ENCODE measurements at regions not wholly inside any gene's neighbourhood (a gene's known extent, or its start where the extent isn't known, plus 50 kb on each side); places are given as distances from the start of the nearest gene placed in this dataset.
"Not testable (repeated sequence)": the region's sequence is repeated elsewhere in the genome, so short reads cannot be mapped to it uniquely, and the experiment has no call there.

DNA sequence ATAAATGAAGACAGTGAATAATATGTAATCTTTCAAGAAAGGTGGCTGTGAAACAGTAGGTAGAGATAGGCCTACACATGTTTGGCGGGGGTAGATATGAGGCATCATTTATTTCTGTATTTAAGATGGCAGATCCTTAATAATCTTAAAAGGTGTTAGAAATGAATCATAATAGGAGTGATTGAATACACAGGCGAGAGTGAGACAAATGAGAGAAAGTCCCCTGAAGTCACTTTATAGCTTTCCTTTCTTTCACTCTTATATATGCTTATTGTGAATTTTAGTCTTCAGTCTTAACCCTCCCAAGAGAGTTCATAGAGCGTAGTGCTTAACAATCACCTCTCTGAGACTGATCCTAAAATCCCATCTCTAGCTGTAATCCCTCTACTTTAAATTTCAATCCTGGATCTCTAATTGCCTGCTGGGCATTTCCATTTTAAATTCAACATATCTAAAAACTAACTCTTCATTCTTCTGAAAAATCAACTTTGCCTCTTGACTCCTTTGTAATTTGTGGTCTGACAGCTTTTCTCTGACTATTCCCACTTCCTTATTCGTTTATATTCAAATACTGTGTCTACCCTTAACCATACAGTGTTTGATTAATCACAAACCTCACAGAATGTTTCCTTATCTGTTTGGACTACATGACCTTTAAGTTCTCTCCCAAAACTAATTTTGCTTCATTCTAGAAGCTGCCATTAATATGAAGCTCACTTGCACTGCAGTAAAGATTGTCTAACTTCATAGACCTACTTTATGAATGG lies 463.7 kb upstream of the FSIP2 start:
- no peak for DNase-seq

DNA sequence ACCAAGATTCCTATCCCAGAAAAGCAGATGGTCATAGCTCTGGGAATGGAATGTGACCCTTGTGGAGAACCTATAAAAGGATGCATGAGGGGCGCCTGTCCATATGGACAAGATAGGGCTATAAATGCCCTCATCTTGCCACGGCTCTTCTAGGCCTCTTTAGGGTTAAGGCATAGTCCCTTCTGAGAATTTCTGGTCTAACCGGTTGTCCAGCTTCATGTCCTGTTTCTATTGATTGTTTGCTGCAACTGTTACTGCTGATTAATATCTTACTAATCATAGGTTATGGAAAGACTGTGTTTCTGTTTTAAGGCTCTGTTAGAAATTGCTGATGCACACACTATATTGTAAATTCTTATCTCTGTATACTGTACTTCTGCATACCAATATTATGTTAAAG lies 462.6 kb upstream of the FSIP2 start:
- not testable (repeated sequence) for DNase-seq

DNA sequence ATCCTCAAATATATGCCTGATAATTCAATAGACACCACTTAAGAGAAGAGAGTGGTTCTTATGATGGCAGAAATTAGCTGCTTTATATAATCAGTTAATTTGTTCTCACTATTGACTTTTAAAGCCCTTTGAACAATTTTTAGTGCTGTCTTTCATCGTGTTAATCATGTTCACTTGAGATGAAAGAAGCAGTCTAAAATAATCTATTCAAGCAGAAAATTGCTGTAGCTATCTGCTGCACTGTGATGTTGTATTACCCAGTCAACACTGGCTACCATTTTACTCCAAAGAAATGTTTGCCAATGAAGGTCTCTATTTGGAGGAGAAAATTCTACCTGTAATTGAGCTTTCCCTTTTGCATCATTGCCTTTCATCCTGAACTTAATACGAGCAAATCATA lies 459.8 kb upstream of the FSIP2 start:
- DNase-seq, result no peak

DNA sequence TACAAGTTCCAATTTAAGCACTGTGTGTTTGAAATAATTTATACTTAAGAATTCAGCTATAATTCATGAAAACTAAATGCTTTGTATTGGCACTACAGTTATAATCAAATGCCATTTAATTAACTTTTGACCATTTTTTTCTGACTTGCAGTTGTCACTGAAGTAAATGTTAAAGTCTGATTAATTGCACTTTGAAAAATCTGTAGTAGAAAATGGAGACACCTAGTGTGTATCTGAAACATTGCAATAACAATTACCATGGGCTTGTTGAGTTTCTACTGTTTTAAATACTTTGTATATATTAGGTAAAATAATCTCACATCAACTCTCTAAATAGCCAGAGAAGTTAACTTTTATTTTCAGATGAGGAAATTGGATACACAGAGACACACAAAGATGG lies 458.6 kb upstream of the FSIP2 start:
- no peak for DNase-seq

DNA sequence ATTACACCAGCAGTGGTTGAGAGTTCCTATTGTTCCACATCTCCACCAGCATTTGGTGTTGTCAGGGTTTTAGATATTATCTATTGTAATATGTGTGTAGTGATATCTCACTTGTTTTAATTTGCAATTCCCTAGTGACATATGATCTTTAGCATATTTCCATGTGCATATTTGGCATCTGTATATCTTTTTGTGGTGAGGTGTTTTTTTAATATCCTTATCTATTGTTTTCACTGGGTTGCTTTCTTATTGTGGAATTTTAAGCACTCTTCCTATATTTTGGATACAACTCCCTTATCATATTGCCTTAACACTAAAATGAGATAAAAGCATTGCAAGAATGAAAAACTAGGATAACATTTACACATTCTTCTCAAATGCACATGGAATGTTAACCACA lies 453.9 kb upstream of the FSIP2 start:
- DNase-seq, result no peak

DNA sequence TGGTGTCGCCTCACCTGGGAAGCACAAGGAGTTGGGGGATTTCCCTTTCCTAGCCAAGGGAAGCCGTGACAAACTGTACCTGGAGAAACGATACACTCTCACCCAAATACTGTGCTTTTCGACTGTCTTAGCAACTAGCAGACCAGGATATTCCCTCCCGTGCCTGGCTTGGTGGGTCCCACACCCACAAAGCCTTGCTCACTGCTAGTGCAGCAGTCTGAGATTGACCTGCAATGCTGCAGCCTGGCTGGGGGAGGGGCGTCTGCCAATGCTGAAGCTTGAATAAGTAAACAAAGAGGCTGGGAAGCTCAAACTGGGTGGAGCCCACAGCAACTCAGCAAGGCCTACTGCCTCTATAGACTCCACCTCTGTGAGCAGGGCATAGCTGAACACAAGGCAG lies 448.6 kb upstream of the FSIP2 start:
- not testable (repeated sequence) for DNase-seq

DNA sequence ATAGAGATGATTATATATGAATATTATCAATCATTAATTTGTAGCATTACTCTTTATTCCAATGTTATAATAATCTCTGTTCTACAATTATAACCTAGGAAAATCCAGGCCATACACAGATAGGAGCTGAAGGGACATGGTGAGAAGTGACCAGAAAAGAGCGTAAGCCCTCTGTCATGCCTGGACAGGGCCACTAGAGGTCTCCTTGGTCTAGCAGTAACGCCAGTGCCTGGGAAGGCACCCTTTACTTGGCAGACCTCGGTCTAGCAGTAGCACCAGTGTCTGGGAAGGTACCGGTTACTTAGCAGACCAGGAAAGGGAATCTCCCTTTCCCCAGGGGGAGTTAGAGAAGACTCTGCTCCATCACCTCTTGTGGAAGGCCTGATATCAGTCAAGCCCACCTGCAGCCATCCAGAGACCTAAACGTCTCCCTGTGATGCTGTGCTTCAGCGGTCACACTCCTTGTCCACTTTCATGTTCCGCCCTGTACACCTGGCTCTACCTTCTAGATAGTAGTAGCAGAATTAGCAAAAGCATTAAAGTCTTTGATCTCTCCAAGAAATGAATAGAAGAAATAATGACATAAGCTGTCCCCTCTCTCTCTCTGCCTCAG lies 447.5 kb upstream of the FSIP2 start:
- peak; percentile 22 for DNase-seq

DNA sequence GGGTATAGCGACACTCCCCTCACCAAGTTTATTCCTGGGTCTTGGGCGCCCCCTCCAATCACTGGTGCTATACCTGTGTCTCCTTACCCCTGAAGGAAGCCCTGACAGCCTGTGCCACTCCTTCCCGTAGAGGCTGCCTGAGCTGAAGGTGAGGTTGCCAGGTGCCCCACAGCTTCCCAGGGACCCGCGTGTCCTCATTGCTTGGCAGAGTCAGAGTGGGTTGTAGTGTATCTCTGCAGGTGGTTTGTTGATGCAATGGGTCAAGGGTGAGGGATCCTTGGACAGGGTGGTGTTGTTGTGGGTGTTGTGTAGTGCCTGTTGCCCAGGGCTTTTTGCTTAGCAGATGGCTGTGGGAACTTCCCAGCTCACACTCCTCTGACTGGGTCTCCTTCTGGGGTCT lies 438.7 kb upstream of the FSIP2 start:
- DNase-seq, result no peak

DNA sequence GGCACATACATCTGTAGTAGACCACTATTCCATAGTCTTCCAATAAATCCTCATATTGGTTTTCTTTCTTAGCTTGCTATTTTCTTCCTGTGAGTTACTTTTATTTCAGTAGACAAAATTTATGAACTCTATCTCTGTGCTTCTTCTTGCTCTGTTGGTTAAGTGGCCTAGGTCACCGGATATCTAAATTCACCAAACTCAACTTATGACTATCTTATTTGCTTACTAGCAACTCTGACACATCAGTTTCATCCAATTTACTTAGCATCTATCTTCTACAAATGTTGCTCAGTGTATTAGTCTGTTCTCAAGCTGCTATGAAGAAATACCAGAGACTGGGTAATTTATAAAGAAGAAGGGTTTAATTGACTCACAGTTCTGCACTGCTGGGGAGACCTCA lies 432.5 kb upstream of the FSIP2 start:
- DNase-seq, result no peak

DNA sequence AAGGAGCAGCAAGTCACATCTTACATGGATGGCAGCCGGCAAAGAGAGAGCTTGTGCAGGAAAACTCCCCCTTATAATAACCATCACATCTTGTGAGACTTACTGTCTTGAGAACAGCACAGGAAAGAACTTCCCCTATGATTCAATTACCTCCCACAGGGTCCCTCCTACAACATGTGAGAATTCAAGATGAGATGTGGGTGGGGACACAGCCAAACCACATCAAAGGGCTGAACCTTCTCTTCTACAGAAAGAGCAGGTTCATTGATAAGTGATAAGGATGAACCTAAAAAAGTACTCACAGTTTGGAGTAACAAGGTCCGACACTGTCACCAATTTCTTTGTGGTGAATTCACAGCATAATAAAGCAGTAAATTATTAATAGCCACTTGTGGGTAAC lies 422.2 kb upstream of the FSIP2 start:
- DNase-seq, result no peak

DNA sequence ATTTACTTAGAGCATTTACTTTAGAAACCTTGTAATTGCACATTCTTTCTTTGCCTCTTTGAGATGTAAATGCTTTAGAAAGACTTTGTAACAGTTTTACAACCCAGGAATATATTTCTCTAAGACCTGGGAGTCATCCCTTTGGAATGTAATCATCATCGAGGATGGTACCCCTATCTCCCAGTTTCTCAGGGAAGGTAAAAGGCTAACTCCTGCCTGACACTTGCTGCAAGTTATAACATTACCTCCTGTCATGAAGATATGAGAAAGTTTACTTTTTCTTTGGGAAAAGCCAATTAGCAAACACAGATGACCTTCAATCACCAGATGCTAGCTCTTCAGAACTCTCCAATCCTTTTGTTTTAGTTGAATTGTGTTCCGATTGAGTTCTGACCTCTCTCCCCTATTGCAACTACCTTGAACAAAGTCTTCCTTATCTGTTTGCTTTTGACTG lies 420.3 kb upstream of the FSIP2 start:
- DNase-seq, result no peak

DNA sequence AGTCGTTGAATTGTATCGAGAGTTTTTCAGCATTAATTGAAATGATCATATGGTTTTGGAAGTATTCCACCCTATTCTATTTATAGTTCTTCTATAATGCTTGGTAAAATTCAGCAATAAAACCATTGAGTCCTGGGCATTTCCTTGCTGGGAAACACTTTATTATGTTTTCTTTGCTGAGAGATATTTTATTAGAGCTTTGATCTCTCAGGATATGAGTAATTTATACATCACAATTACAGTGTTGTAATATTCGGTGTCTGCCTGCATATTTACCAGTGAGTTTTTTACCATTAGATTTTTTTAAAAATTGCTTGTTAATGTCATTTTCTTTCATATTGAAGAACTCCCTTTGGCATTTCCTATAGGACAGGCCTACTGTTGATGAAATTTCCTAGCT lies 402.7 kb upstream of the FSIP2 start:
- DNase-seq, result no peak

DNA sequence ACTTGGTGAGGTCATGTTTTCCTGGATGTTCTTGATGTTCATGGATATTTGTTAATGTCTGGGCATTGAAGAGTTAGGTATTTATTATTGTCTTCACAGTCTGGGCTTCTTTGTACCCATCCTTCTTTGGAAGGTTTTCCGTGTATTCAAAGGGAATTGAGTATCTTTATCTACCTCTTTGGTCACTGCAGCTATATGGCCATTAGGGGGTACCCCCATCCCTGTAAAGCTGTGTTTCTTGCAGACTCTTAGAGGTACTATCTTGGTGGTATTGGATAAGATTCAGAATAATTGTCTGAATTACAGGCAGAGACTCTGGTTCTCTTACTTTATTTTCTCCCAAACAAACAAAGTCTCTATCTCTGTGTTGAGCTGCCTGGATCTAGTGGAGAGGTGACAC lies 401.6 kb upstream of the FSIP2 start:
- DNase-seq, result no peak

DNA sequence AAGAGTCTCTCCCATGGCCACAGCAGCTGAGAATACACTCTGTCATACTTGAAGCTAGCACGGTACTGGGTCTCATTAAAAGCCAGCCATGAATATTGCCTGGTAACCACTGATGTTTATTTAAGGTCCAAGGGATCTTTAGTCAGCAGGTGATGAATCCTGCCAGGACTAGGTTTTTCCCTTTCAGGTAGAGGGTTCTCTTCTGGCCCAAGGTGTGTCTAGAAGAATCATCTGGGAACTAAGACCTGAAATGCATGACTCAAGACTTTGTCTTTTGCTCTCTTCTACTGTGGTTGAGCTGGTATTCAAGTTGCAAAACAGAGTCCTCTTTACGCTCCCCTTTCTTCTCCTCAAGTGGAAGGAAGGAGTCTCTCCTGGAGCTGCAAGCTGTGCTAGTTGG lies 400.5 kb upstream of the FSIP2 start:
- DNase-seq, result no peak

DNA sequence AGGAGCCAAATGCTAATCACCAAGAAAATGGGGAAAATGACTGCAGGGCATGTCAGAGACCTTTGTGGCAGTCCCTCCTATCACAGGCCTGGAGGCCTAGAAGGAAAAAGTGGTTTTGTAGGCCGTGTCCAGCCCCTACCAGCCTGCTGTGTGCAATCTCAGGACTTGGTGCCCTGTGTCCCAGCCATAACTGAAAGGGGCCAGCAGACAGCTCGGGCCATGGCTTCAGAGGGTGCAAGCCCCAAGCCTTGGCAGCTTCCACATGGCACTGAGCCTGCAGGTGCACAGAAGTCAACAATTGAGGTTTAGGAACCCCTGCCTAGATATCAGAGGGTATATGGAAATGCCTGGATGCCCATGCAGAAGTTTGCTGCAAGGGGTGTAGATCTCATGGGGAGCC lies 391.2 kb upstream of the FSIP2 start:
- DNase-seq, result no peak

DNA sequence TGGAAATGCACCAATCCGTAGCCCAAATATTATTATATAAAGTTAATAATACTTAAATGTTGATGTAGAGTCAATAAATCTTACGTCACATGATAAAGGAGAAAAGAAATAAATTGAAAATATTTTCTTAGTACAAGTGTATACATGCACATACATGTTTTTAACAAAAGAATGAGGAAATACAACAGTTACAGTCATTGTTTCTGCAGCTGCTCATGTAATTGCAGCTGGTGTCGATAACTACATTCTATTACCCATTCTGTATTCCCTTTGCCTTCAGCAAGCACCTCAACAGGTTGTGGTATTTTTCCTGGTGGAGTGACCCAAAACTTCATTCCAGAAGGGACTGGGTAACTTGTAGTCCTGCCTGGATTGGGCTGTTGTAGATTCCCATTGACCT lies 377.8 kb upstream of the FSIP2 start:
- DNase-seq, result no peak

DNA sequence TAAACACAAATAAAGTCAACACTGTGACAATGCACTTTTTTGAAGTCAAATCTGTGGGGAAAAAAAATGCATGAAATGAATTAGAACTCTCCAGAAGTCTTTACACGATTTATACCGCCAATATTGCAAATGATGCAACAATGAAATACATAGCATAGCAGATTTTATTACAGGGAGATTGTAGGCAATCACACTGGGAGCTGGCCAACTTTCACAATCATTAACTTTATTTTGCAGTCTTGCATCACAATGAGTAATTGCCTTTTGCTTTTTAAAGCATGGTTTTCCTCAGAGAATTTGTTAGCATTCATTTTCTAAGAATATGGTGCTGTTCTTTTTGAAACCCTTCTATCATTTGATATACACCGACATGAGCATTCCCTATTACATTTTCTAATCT lies 366.4 kb upstream of the FSIP2 start:
- no peak for DNase-seq

DNA sequence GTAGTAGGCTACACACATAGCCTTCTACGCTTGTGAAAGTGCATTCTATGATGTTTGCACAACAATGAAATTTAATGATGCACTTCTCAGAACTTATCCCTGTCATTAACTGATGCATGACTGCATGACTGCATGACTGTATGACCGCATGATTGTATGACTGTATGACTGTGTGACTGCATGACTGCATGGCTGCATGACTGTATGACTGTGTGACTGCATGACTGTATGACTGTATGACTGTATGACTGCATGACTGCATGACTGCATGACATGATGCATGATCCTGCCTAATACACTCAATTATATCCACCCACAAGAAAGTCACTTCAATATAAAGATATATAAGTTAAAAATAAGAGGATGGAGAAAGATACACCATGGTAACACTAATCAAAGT lies 365.4 kb upstream of the FSIP2 start:
- DNase-seq, result no peak

DNA sequence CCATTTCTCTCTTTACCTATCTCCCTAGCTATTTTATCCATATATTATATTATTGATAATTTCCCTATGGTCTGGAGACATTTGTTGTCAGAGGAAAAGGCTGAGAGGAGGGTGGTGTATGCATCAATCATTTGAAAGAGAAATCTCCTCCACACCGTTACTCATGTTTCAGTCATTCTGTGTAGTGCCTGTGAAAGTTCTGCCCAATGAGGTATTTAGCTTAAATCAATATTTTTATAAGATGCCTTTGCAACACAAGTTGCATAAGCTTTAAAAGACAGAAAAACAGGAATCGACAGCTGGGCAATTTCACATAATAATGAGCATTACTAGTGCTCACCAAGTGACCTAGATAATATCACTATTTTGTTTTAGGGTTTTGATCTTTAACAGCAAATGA lies 363.7 kb upstream of the FSIP2 start:
- no peak for DNase-seq

DNA sequence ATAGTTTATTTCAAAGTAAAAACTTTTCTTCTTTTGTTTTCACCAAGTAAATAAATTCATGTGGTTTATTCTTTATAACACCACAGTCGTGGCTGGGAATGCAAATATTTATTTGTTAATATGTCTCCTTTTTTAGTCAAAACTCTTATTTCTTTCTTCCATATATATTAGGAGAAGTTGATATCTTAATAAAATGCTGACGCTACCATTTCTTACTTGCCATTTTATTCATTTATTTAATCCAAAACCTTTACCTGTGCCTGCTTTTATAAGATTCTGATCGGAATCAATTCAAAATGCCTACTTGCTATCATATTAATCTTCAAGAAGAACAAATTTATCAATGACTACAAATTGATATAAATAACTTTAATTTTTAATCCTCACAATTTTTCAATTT lies 362.9 kb upstream of the FSIP2 start:
- DNase-seq, result no peak

DNA sequence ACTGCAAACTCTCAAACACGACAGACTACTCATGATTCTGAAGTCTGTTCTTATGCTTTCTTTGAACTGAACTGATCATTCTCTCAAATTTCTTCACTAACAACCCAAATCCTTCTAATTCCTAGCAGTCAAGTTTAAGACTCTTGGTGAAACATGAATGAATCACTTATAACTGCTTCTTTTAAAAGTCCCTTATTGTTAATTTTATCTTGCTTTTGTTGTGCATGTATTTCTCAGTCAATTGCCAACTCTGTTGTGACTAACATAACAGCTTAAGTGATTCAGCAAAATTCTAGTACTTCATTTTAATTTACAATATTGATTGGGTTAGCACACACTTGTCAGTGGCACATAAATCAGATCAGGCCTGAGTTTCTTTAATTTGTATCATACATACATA lies 357.0 kb upstream of the FSIP2 start:
- DNase-seq, result no peak

DNA sequence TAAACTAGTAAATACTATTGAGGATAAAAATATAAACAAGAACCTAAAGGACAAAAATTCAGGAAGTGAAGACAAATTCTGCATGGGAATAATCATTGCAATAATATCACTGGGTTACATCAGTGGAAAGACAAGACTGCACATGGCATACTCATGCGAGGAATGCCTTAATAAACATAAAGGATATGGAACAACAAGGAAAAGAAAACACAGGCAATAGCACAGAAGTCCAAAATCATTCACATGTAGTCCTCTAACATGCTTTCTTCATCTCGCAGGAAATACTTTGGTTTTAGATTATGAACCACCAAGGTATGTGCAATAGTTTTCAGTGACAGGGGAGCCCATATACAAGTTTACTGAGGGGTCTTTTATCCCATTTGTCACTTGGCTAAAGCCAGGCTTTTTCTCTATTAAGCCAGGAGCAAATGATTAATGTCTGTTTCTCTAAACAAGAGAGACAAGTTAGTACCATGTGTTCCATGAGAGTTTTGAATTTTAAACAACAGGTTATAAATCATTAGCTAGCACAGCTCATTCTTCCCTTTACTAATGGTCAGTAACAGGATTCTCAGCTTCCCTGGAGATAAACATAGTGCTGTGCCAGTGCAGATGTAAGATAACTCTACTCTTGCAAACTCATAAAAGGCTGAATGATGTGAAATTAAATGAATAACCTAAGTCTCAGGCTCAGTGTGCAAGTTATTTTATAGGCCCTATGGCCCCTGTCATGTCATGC lies 353.6 kb upstream of the FSIP2 start:
- no peak for DNase-seq

DNA sequence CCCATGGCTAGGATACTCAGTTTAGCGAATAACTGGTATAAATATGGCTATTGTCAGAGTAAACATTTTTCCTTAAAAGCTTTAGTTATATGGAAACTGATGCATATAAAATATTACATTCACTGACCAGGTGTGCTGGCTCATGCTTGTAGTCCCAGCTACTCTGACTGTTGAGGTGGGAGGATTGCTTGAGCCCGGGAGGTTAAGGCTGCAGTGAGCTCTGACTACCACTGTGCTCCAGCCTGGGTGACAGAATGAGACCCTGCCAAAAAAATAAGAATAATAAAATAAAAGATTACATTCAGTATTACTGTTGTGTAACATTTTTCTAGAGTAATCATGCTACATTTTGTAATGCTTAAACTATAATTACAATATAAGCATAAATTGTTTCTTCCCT lies 350.4 kb upstream of the FSIP2 start:
- DNase-seq, result no peak

DNA sequence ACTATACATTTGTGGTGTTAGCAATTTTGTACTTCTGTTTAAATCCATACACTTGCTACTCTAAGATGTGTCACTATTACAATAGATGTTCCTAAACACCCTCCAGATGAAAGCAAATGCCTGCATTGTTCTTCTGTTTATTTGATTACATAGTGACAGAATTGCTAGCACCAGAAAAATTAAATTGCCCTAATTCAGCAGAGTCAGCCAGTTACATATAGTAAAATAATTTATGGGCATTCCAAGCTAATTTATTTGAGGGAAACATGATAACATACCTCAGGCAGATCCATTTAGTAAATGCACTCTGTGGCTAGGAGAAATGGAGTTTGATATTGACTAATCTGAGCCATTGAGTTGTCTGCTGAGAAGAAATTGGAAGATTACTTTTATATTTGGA lies 347.1 kb upstream of the FSIP2 start:
- no peak for DNase-seq

All from hindlimb muscle (tissue), 1 donor.